IMR-90 (cell line): ENCODE measurements at regions not wholly inside any gene's neighbourhood (a gene's known extent, or its start where the extent isn't known, plus 50 kb on each side); places are given as distances from the start of the nearest gene placed in this dataset.

Source experiments
- ATAC-seq: fragments of 200-7000 bp; cut with Tn5 transposase; 2 replicates; pipeline ENCODE4 v1.9.1; 2020; ENCODE audit warnings: low read depth, mild to moderate bottlenecking, moderate library complexity
- BruUV-seq: library from RNA; stranded (reverse); fragments of 400-500 nt; replicated peaks from 2 replicates; lab custom pipeline; 2021; lab: Mats Ljungman, UMichigan
- CTCF ChIA-PET: fragments of 300-600 bp; formaldehyde crosslinking; extraction: SDS; loops from one replicate; lab custom pipeline; 2021; ENCODE audit warnings: antibody characterized with exemption; lab: Yijun Ruan, JAX
- POLR2A ChIA-PET: fragments of 300-600 bp; sonication (Branson Sonifier 250); formaldehyde crosslinking; loops from one replicate; lab custom pipeline; 2022; ENCODE audit warnings: antibody characterized with exemption; ENCODE audit not compliant: unreplicated experiment; lab: Charles Lee
- DNase-seq: peaks from one replicate; pipeline ENCODE4 v3.0.0; 2013
- H2AFZ ChIP-seq: replicated peaks from 2 replicates; pipeline ENCODE3; 2013; ENCODE audit warnings: low read length, mild to moderate bottlenecking; ENCODE audit not compliant: poor library complexity
- H2AK5ac ChIP-seq: 2 replicates; pipeline ENCODE4 v1.6.1; 2013; ENCODE audit warnings: low read depth, low read length, inconsistent platforms
- H2AK9ac ChIP-seq: replicated peaks from 2 replicates; pipeline ENCODE3; 2013; ENCODE audit warnings: mild to moderate bottlenecking, low read depth, low read length, moderate library complexity; ENCODE audit not compliant: poor library complexity
- H2BK120ac ChIP-seq: 2 replicates; pipeline ENCODE4 v1.6.1; 2013; ENCODE audit warnings: low read depth, low read length, inconsistent platforms
- H2BK15ac ChIP-seq: 3 replicates; pipeline ENCODE4 v1.6.1; 2013; ENCODE audit warnings: low read depth, low read length, inconsistent platforms
- H2BK20ac ChIP-seq: 2 replicates; pipeline ENCODE4 v1.6.1; 2013; ENCODE audit warnings: low read depth, mild to moderate bottlenecking, inconsistent platforms, low read length, moderate library complexity
- H2BK5ac ChIP-seq: 2 replicates; pipeline ENCODE4 v1.6.1; 2013; ENCODE audit warnings: mild to moderate bottlenecking, low read depth, low read length, inconsistent platforms; ENCODE audit not compliant: poor library complexity, severe bottlenecking
- H3K14ac ChIP-seq: replicated peaks from 2 replicates; pipeline ENCODE4 v1.6.1; 2013; ENCODE audit warnings: low read depth, low read length, inconsistent platforms
- H3K18ac ChIP-seq: 2 replicates; pipeline ENCODE4 v1.6.1; 2013; ENCODE audit warnings: low read depth, low read length, control low read depth
- H3K23ac ChIP-seq: 2 replicates; pipeline ENCODE4 v1.6.1; 2013; ENCODE audit warnings: low read depth, low read length, inconsistent platforms
- H3K27ac ChIP-seq: 2 replicates; pipeline ENCODE4 v1.5.1; 2013; ENCODE audit warnings: mild to moderate bottlenecking, control low read depth, low read length; ENCODE audit not compliant: insufficient read depth
- H3K27me3 ChIP-seq: 2 replicates; pipeline ENCODE4 v1.6.1; 2013; ENCODE audit warnings: low read length; ENCODE audit not compliant: control insufficient read depth, insufficient read depth
- H3K36me3 ChIP-seq: 2 replicates; pipeline ENCODE4 v1.6.1; 2013; ENCODE audit warnings: low read length, mixed read lengths; ENCODE audit not compliant: control insufficient read depth, insufficient read depth
- H3K4ac ChIP-seq: 2 replicates; pipeline ENCODE4 v1.6.1; 2013; ENCODE audit warnings: low read depth, low read length, inconsistent platforms
- H3K4me1 ChIP-seq: 2 replicates; pipeline ENCODE4 v1.6.1; 2013; ENCODE audit warnings: low read length, mixed read lengths; ENCODE audit not compliant: control insufficient read depth, insufficient read depth
- H3K4me2 ChIP-seq: 2 replicates; pipeline ENCODE4 v1.6.1; 2013; ENCODE audit warnings: low read depth, mild to moderate bottlenecking, control low read depth, low read length, moderate library complexity
- H3K4me3 ChIP-seq: 2 replicates; pipeline ENCODE4 v1.5.1; 2013; ENCODE audit warnings: low read depth, mild to moderate bottlenecking, control low read depth, low read length, moderate library complexity; ENCODE audit not compliant: insufficient read depth
- H3K56ac ChIP-seq: 2 replicates; pipeline ENCODE4 v1.6.1; 2013; ENCODE audit warnings: low read length, inconsistent platforms; ENCODE audit not compliant: insufficient read depth; ENCODE audit errors: extremely low read depth
- H3K79me1 ChIP-seq, 2 experiments: 2 replicates each; pipeline ENCODE4 v1.6.1; 2013; ENCODE audit warnings: low read length in 2 of 2, inconsistent platforms in 1 of 2, low read depth in 1 of 2
- H3K9ac ChIP-seq: 2 replicates; pipeline ENCODE4 v1.6.1; 2013; ENCODE audit warnings: low read depth, low read length, control low read depth
- H3K9me1 ChIP-seq: 2 replicates; pipeline ENCODE4 v1.6.1; 2013; ENCODE audit warnings: low read length, inconsistent platforms; ENCODE audit not compliant: insufficient read depth
- H3K9me3 ChIP-seq: 2 replicates; pipeline ENCODE4 v1.6.1; 2013; ENCODE audit warnings: low read length; ENCODE audit not compliant: control insufficient read depth, insufficient read depth
- H4K20me1 ChIP-seq: 2 replicates; pipeline ENCODE4 v1.6.1; 2013; ENCODE audit warnings: low read length, inconsistent platforms; ENCODE audit not compliant: insufficient read depth
- H4K5ac ChIP-seq: 2 replicates; pipeline ENCODE4 v1.6.1; 2013; ENCODE audit warnings: mild to moderate bottlenecking, low read depth, low read length, control low read depth
- H4K8ac ChIP-seq, 2 experiments: 2 replicates each; pipeline ENCODE4 v1.6.1; 2013; ENCODE audit warnings: low read depth in 2 of 2, low read length in 2 of 2, control low read depth in 1 of 2, inconsistent platforms in 1 of 2
- H4K91ac ChIP-seq: 2 replicates; pipeline ENCODE4 v1.6.1; 2013; ENCODE audit warnings: low read depth, low read length, inconsistent platforms; ENCODE audit not compliant: insufficient read depth
- BHLHE40 ChIP-seq: fragments of 150-350 bp; IDR thresholded peaks from 2 replicates; pipeline ENCODE4 v1.6.1; 2016; ENCODE audit warnings: mild to moderate bottlenecking, low read depth, low read length
- CHD1 ChIP-seq: IDR thresholded peaks from 2 replicates; pipeline ENCODE4 v1.6.1; 2012; ENCODE audit warnings: low read depth, low read length, improper control_type of control experiment
- FOS ChIP-seq: fragments of 150-350 bp; IDR thresholded peaks from 2 replicates; pipeline ENCODE4 v1.6.1; 2016; ENCODE audit warnings: low read depth, low read length
- MAFK ChIP-seq: IDR thresholded peaks from 2 replicates; pipeline ENCODE4 v1.6.1; 2012; ENCODE audit warnings: low read depth, low read length, improper control_type of control experiment
- MAZ ChIP-seq: IDR thresholded peaks from 2 replicates; pipeline ENCODE4 v1.6.1; 2012; ENCODE audit warnings: low read depth, mild to moderate bottlenecking, low read length, improper control_type of control experiment, moderate library complexity, borderline replicate concordance
- NFE2L2 ChIP-seq: fragments of 150-350 bp; IDR thresholded peaks from 2 replicates; pipeline ENCODE4 v1.6.1; 2016; ENCODE audit warnings: low read depth, mild to moderate bottlenecking, low read length
- RCOR1 ChIP-seq: IDR thresholded peaks from 2 replicates; pipeline ENCODE4 v1.6.1; 2012; ENCODE audit warnings: mild to moderate bottlenecking, low read length, improper control_type of control experiment; ENCODE audit not compliant: insufficient replicate concordance
- WGBS, 2 experiments: methylation state at CpG; one replicate each; pipeline versions ENCODE4 v1.1.5 to v1.1.7; 2013; ENCODE audit warnings: missing lambda C conversion rate in 2 of 2; ENCODE audit not compliant: insufficient read length in 1 of 2; ENCODE audit errors: extremely low coverage in 2 of 2; 5-methylcytosine and 5-hydroxymethylcytosine counted together
- dilution Hi-C: fragments of 300-500 bp; cut with HindIII; formaldehyde crosslinking; loops from one replicate; pipeline ENCODE4 v1.14.3; 2018; ENCODE audit warnings: low sequenced_read_pairs; ENCODE audit not compliant: unreplicated experiment
- in situ Hi-C: fragments of 300-500 bp; cut with MboI; formaldehyde crosslinking; loops from 3 replicates; pipeline ENCODE4 v1.14.3; 2019; ENCODE audit warnings: low sequenced_read_pairs, inconsistent platforms, mixed read lengths
- intact Hi-C: fragments of 100-400 bp; cut with micrococcal nuclease; formaldehyde crosslinking; loops from 2 replicates; pipeline ENCODE4 v1.10.0; 2022
- TF ChIP-seq, protein P1 (sequence below): conservative IDR thresholded peaks from 2 replicates; pipeline ENCODE4 v1.5.1; 2012; ENCODE audit warnings: mild to moderate bottlenecking, low read depth, low read length, improper control_type of control experiment

DNA sequence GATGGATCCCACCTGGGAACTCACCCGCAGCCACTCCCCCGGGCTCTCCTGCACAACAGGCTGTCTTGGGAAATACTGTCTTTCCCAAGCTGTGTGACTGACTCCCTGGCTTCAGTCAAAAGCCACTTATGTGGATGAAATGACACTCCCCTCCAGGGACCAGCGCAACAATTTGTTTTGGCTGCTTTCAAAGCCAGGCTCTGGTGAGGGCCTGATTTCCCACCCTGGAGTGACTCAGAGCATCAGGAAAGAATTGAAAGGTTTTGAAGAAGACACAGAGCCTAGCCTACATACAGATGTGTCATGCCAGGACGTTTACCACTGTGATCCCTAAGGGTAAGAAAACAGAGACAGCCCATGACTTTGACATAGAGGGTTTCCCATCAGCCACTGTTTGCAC, 550.5 kb downstream of the MIAT start:
- Histone ChIP-seq H3K27me3 (peaks cover 7% of the 10 kb centered on the region), H4K91ac (no peak overlapping the region), H3K4ac (no peak overlapping the region), H3K79me1 (no peaks in the 10 kb centered on the region), H3K9ac (no peak overlapping the region), H3K56ac (no peak overlapping the region), H2AK9ac (no peak overlapping the region), H3K36me3 (no peaks in the 10 kb centered on the region), H4K5ac (no peak overlapping the region), H3K23ac (no peak overlapping the region), H2AFZ (no peak overlapping the region), H2BK15ac (no peak overlapping the region), H2BK120ac (no peak overlapping the region), H4K20me1 (peaks cover 3% of the 10 kb centered on the region; the same call in 1 of the 2 replicates), H2BK5ac (no peak overlapping the region), H4K8ac (no peak overlapping the region), H3K27ac (no peak overlapping the region), H2BK20ac (no peak overlapping the region), H3K9me3 (no peaks in the 10 kb centered on the region; the same call in 1 of the 2 replicates), H3K4me3 (no peak overlapping the region), H3K18ac (no peak overlapping the region), H3K14ac (no peak overlapping the region), H3K4me1 (peaks cover 7% of the 10 kb centered on the region), H3K4me2 (no peak overlapping the region), H3K9me1 (peaks cover 1% of the 10 kb centered on the region; the same call in 1 of the 2 replicates), H2AK5ac (no peak overlapping the region; the same call in 1 of the 2 replicates)
- ChIA-PET POLR2A (no interaction called here), CTCF (no interaction called here)
- dilution Hi-C loops = no loop called here
- ATAC-seq (no peak), DNase-seq (peak; percentile 39)
- TF ChIP-seq BHLHE40 = no peak
- TF ChIP-seq MAZ = no peak
- TF ChIP-seq RCOR1 = no peak
- no peak for TF ChIP-seq FOS
- TF ChIP-seq NFE2L2 = no peak
- no peak for TF ChIP-seq MAFK
- TF ChIP-seq, protein P1, sequence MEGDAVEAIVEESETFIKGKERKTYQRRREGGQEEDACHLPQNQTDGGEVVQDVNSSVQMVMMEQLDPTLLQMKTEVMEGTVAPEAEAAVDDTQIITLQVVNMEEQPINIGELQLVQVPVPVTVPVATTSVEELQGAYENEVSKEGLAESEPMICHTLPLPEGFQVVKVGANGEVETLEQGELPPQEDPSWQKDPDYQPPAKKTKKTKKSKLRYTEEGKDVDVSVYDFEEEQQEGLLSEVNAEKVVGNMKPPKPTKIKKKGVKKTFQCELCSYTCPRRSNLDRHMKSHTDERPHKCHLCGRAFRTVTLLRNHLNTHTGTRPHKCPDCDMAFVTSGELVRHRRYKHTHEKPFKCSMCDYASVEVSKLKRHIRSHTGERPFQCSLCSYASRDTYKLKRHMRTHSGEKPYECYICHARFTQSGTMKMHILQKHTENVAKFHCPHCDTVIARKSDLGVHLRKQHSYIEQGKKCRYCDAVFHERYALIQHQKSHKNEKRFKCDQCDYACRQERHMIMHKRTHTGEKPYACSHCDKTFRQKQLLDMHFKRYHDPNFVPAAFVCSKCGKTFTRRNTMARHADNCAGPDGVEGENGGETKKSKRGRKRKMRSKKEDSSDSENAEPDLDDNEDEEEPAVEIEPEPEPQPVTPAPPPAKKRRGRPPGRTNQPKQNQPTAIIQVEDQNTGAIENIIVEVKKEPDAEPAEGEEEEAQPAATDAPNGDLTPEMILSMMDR = no peak
- no peak for TF ChIP-seq CHD1
- no TSS peak for BruUV-seq
- in situ Hi-C loops = no loop called here
- intact Hi-C loops = no loop called here
- 100% methylated on average over 1 of the region's 4 CpGs; no CpG with 5 or more reads in 1 of the 2 experiments for WGBS, 2 experiments
